Liver (tissue), 3 donors: ENCODE measurements at regions not wholly inside any gene's neighbourhood (a gene's known extent, or its start where the extent isn't known, plus 50 kb on each side); places are given as distances from the start of the nearest gene placed in this dataset.

Experiments
- GABPA ChIP-seq, 2 donors: IDR thresholded peaks in 1 of 2; conservative IDR thresholded peaks in 1 of 2; 2 replicates each; pipeline ENCODE4 v1.6.1; 2016; ENCODE audit warnings: antibody characterized with exemption in 2 of 2, mild to moderate bottlenecking in 1 of 2, moderate library complexity in 1 of 2
- JUND ChIP-seq, 2 donors: IDR thresholded peaks; 2 replicates each; pipeline ENCODE4 v1.6.1; 2016; ENCODE audit warnings: antibody characterized with exemption in 2 of 2
- TAF1 ChIP-seq: conservative IDR thresholded peaks from 2 replicates; pipeline ENCODE4 v1.6.1; 2016; ENCODE audit warnings: antibody characterized with exemption, mild to moderate bottlenecking
- YY1 ChIP-seq: IDR thresholded peaks from 2 replicates; pipeline ENCODE4 v1.6.1; 2016; ENCODE audit warnings: antibody characterized with exemption, mild to moderate bottlenecking
- TF ChIP-seq, protein P1 (sequence below): IDR thresholded peaks from 2 replicates; pipeline ENCODE4 v1.6.1; 2016; ENCODE audit warnings: antibody characterized with exemption
- TF ChIP-seq, protein P2 (sequence below): fragments of 150-350 bp; IDR thresholded peaks from 2 replicates; pipeline ENCODE4 v1.5.1; 2017; ENCODE audit warnings: improper control_type of control experiment, low read depth, low read length; ENCODE audit not compliant: missing input control
- TF ChIP-seq, protein P3 (sequence below): IDR thresholded peaks from 2 replicates; pipeline ENCODE4 v1.6.1; 2016; ENCODE audit warnings: antibody characterized with exemption
- donor health status: healthy.
- donor health status: healthy.

DNA sequence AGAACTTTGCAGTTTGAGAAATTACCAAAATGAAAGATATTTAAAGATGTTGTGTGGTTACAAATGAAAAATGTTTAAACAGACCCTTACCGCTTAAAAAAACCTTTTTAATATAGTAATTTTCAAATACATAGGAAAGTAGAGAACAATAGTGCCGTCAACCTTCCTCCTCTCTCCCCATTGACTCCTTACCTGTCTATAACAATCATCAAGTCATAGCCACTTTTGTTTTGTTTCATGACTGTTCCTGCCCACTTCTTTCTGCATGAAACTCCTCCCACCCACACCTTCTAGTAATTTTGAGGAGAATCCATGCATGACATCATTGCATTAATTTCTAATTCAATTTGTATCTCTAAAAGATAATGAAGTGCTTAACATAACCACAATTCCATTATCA lies 76.5 kb upstream of the ATP8A1 start:
- TF ChIP-seq GABPA (IDR thresholded peaks at IDR 0.05 in 1 of 2, conservative IDR thresholded peaks at IDR 0.05 in 1 of 2) (no peak), JUND (IDR thresholded peaks at IDR 0.05) (no peak), YY1 (no peak), TAF1 (no peak)
- TF ChIP-seq, protein P1, sequence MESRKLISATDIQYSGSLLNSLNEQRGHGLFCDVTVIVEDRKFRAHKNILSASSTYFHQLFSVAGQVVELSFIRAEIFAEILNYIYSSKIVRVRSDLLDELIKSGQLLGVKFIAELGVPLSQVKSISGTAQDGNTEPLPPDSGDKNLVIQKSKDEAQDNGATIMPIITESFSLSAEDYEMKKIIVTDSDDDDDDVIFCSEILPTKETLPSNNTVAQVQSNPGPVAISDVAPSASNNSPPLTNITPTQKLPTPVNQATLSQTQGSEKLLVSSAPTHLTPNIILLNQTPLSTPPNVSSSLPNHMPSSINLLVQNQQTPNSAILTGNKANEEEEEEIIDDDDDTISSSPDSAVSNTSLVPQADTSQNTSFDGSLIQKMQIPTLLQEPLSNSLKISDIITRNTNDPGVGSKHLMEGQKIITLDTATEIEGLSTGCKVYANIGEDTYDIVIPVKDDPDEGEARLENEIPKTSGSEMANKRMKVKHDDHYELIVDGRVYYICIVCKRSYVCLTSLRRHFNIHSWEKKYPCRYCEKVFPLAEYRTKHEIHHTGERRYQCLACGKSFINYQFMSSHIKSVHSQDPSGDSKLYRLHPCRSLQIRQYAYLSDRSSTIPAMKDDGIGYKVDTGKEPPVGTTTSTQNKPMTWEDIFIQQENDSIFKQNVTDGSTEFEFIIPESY: no peak
- TF ChIP-seq, protein P2, sequence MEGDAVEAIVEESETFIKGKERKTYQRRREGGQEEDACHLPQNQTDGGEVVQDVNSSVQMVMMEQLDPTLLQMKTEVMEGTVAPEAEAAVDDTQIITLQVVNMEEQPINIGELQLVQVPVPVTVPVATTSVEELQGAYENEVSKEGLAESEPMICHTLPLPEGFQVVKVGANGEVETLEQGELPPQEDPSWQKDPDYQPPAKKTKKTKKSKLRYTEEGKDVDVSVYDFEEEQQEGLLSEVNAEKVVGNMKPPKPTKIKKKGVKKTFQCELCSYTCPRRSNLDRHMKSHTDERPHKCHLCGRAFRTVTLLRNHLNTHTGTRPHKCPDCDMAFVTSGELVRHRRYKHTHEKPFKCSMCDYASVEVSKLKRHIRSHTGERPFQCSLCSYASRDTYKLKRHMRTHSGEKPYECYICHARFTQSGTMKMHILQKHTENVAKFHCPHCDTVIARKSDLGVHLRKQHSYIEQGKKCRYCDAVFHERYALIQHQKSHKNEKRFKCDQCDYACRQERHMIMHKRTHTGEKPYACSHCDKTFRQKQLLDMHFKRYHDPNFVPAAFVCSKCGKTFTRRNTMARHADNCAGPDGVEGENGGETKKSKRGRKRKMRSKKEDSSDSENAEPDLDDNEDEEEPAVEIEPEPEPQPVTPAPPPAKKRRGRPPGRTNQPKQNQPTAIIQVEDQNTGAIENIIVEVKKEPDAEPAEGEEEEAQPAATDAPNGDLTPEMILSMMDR: no peak
- TF ChIP-seq, protein P3, sequence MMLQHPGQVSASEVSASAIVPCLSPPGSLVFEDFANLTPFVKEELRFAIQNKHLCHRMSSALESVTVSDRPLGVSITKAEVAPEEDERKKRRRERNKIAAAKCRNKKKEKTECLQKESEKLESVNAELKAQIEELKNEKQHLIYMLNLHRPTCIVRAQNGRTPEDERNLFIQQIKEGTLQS: no peak
